Testis (tissue), 2 donors: ENCODE measurements at regions not wholly inside any gene's neighbourhood (a gene's known extent, or its start where the extent isn't known, plus 50 kb on each side); places are given as distances from the start of the nearest gene placed in this dataset.

Source experiments
- DNase-seq: peaks from one replicate; pipeline ENCODE4 v3.0.0-alpha.2; 2019
- H3K27ac ChIP-seq, 2 donors: fragments of 200-600 bp; sonication (generic); one replicate each; pipeline ENCODE4 v1.5.1; 2019
- H3K27me3 ChIP-seq: fragments of 200-600 bp; sonication (generic); one replicate; pipeline ENCODE4 v1.5.1; 2019
- H3K36me3 ChIP-seq: fragments of 200-600 bp; sonication (generic); one replicate; pipeline ENCODE4 v1.5.1; 2017; ENCODE audit warnings: low read depth; ENCODE audit errors: missing control alignments
- H3K4me1 ChIP-seq: fragments of 200-600 bp; sonication (generic); one replicate; pipeline ENCODE4 v1.5.1; 2019
- H3K4me3 ChIP-seq, 2 donors: fragments of 200-600 bp; sonication (generic); one replicate each; pipeline ENCODE4 v1.5.1; 2017 to 2019
- H3K9me3 ChIP-seq: fragments of 200-600 bp; sonication (generic); one replicate; pipeline ENCODE4 v1.5.1; 2017
- POLR2A ChIP-seq: fragments of 450-650 bp; IDR thresholded peaks from one replicate; pipeline ENCODE4 v1.6.1; 2017; ENCODE audit warnings: antibody characterized with exemption, mild to moderate bottlenecking, moderate library complexity
- WGBS, 2 donors: methylation state at CpG; one replicate each; pipeline ENCODE4 v1.1.5; 2018; 5-methylcytosine and 5-hydroxymethylcytosine counted together
- intact Hi-C: fragments of 100-400 bp; cut with DNase I; formaldehyde crosslinking; loops from one replicate; pipeline ENCODE4 v1.15.1; 2023; ENCODE audit warnings: low total_unique reads
- TF ChIP-seq, protein P1 (sequence below), 3 experiments: fragments of 450-650 bp in 2 of 3; fragments of 200-600 bp in 1 of 3; sonication (generic) in 1 of 3; IDR thresholded peaks; one replicate each; pipeline ENCODE4 v1.5.1; 2016 to 2019; ENCODE audit warnings: antibody characterized with exemption in 3 of 3, mild to moderate bottlenecking in 2 of 3, moderate library complexity in 1 of 3

GRCh38 chr1:244311784-244312532 lies 139.8 kb downstream of the ADSS2 start:
- no peaks in the 10 kb centered on the region for H3K27me3 ChIP-seq
- H3K27ac ChIP-seq: no peak overlapping the region
- intact Hi-C loops: no loop called here
- H3K9me3 ChIP-seq: no peaks in the 10 kb centered on the region
- no peak for DNase-seq
- WGBS, 2 donors: 92 to 94% methylated on average over 16 to 18 of the region's 18 CpGs
- no peak overlapping the region for H3K4me3 ChIP-seq
- TF ChIP-seq POLR2A: no peak
- TF ChIP-seq, protein P1, sequence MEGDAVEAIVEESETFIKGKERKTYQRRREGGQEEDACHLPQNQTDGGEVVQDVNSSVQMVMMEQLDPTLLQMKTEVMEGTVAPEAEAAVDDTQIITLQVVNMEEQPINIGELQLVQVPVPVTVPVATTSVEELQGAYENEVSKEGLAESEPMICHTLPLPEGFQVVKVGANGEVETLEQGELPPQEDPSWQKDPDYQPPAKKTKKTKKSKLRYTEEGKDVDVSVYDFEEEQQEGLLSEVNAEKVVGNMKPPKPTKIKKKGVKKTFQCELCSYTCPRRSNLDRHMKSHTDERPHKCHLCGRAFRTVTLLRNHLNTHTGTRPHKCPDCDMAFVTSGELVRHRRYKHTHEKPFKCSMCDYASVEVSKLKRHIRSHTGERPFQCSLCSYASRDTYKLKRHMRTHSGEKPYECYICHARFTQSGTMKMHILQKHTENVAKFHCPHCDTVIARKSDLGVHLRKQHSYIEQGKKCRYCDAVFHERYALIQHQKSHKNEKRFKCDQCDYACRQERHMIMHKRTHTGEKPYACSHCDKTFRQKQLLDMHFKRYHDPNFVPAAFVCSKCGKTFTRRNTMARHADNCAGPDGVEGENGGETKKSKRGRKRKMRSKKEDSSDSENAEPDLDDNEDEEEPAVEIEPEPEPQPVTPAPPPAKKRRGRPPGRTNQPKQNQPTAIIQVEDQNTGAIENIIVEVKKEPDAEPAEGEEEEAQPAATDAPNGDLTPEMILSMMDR (IDR thresholded peaks at IDR 0.05): no peak
- H3K36me3 ChIP-seq: no peaks in the 10 kb centered on the region
- no peaks in the 10 kb centered on the region for H3K4me1 ChIP-seq

GRCh38 chr1:244313346-244313745 lies 138.4 kb downstream of the ADSS2 start:
- intact Hi-C loops: no loop called here
- no peak for TF ChIP-seq POLR2A
- TF ChIP-seq, protein P1 (IDR thresholded peaks at IDR 0.05): no peak
- Histone ChIP-seq H3K9me3 (no peaks in the 10 kb centered on the region), H3K4me3 (no peak overlapping the region), H3K27me3 (no peaks in the 10 kb centered on the region), H3K36me3 (no peaks in the 10 kb centered on the region), H3K27ac (no peak overlapping the region), H3K4me1 (no peaks in the 10 kb centered on the region)
- no peak for DNase-seq
- 91 to 93% methylated on average over 8 to 9 of the region's 9 CpGs for WGBS, 2 donors

DNA sequence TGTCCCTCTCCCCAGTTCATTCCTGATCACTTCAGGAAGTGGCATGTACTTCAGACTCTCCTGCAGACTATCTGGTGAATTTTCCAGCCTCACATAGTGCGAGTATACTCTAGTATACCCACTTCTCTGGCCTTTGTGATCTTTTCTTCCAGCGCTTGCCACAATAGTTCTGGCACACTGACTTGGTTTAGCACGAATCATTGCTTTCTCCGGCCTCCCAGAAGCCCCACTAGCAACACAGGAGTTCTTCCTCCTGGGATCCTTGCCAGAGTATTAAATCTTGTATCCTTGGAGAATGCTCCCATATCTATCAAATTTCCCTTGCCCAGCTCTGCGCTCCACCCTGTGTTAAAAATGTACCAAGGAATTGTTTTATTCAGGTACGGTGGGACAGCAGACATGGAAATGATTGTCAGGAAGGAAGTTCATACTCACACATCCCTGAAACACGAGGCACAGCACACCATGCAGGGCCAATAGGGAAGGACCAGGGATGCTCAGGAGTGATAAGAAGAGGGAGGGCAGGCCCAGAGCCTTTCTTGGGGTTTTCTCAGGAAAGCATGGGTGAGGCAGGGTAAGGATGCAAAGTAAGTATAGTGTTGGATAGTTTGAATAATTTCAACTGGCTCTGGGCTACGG lies 136.7 kb downstream of the ADSS2 start:
- Histone ChIP-seq H3K27ac (no peak overlapping the region), H3K27me3 (no peaks in the 10 kb centered on the region), H3K9me3 (no peaks in the 10 kb centered on the region), H3K36me3 (no peaks in the 10 kb centered on the region), H3K4me1 (no peaks in the 10 kb centered on the region), H3K4me3 (no peak overlapping the region)
- intact Hi-C loops: no loop called here
- 80 to 85% methylated on average over 8 of the region's 8 CpGs for WGBS, 2 donors
- DNase-seq: no peak
- TF ChIP-seq POLR2A: no peak
- TF ChIP-seq, protein P1 (IDR thresholded peaks at IDR 0.05): no peak

DNA sequence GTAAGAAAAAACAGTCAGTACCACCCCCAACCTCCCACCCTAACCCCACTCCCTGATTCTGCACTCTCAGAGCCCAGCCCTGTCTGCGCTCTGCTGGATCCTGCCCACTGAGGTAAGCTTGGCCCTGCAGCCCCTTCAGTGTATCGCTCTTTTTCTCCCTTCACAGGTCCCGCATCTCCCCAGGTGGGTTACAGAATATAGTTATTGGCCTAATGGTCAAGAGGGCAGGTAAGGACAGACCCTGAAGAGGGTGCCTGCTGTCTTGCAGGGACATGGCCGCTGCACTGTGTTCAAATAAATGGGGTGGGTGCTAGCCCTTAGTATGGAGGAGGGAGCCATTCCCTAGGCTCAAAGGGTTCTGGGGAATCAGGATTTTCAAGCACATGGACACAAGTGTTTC lies 135.7 kb downstream of the ADSS2 start:
- Histone ChIP-seq H3K4me1 (no peaks in the 10 kb centered on the region), H3K9me3 (no peaks in the 10 kb centered on the region), H3K27me3 (no peaks in the 10 kb centered on the region), H3K27ac (no peak overlapping the region), H3K36me3 (no peaks in the 10 kb centered on the region), H3K4me3 (no peak overlapping the region)
- intact Hi-C loops: no loop called here
- TF ChIP-seq, protein P1 (IDR thresholded peaks at IDR 0.05): no peak
- TF ChIP-seq POLR2A: no peak
- no peak for DNase-seq
- 97 to 100% methylated on average over 3 to 4 of the region's 4 CpGs for WGBS, 2 donors
